LNCAP (cell line): ENCODE measurements at regions not wholly inside any gene's neighbourhood (a gene's known extent, or its start where the extent isn't known, plus 50 kb on each side); places are given as distances from the start of the nearest gene placed in this dataset.

ENCODE experiments used
- TF ChIP-seq, protein P1 (sequence below): fragments of 450-650 bp; IDR thresholded peaks from 2 replicates; pipeline ENCODE4 v1.5.1; 2017; ENCODE audit warnings: mild to moderate bottlenecking

DNA sequence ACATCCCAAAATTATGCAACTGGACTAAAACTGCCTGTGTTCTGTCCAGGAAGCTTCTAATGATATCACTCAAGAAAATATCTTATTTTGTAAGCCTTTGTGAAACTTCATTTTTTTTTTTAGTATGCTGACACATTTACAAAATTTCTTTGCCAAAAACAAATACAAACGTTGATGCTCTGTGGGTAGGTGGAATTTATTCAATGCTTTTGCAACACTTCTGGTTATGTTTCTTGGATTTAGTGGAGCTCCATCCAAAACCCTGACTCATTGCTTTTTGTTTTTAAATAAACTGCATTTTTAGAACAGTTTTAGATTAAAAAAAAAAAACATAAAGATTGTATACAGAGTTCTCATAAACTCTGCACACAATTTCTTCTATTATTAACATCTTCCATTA is 250.9 kb upstream of the MAOA start:
- TF ChIP-seq, protein P1, sequence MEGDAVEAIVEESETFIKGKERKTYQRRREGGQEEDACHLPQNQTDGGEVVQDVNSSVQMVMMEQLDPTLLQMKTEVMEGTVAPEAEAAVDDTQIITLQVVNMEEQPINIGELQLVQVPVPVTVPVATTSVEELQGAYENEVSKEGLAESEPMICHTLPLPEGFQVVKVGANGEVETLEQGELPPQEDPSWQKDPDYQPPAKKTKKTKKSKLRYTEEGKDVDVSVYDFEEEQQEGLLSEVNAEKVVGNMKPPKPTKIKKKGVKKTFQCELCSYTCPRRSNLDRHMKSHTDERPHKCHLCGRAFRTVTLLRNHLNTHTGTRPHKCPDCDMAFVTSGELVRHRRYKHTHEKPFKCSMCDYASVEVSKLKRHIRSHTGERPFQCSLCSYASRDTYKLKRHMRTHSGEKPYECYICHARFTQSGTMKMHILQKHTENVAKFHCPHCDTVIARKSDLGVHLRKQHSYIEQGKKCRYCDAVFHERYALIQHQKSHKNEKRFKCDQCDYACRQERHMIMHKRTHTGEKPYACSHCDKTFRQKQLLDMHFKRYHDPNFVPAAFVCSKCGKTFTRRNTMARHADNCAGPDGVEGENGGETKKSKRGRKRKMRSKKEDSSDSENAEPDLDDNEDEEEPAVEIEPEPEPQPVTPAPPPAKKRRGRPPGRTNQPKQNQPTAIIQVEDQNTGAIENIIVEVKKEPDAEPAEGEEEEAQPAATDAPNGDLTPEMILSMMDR, result no peak

DNA sequence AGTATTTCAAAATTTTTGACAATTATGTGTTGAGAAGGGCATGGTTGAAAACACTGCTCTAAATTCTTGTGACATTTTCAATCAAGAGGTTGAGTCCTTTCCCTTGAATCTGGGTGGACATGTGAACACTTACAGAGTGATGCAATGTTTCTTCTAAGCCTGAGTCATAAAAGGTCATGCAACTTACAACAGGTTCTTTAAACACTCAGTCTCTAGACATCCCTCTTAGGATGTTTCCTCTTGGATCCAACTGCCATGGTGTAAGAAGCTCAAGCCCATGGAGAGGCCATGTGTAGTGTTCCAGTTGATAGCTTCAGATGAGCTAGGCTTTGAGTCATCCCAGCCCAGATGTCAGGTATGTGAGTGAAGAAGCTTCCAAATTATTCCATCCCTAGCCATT is 232.2 kb upstream of the MAOA start:
- TF ChIP-seq, protein P1, result no peak

DNA sequence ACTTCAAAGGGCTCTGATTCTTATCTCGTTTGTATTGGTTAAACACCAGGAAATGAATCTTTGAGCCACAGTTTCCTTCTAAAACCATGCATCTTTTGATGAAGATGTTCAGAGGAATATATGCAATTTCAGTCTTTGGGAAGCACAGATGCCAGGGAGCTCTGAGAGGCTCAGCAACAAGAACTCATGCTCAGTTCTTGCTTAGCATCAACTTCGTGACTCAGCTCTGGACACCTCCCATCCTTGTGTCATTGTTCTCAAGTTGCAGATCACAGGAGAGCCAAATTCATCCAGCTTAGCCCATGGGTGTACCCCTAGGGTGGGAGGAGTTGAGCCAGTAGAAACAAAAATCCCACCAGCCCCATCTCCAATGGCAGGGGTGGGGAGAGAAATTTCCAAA is 219.6 kb upstream of the MAOA start:
- TF ChIP-seq, protein P1, result no peak

DNA sequence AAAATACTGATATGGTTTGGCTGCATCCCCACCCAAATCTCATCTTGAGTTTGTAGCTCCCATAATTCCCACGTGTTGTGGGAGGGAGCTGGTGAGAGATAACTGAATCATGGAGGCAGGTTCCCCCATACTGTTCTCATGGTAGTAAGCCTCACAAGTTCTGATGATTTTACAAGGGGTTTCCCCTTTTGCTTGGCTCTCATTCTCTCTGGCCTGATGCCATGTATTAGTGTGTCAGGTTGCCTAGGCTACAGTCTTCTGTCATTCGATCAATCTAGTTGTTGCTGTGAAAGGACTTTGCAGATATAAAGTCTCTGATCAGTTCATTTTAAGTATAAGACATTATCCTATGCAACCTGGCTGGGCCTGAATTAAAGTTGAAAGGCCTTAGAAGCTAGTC is 209.3 kb upstream of the MAOA start:
- TF ChIP-seq, protein P1, result no peak

DNA sequence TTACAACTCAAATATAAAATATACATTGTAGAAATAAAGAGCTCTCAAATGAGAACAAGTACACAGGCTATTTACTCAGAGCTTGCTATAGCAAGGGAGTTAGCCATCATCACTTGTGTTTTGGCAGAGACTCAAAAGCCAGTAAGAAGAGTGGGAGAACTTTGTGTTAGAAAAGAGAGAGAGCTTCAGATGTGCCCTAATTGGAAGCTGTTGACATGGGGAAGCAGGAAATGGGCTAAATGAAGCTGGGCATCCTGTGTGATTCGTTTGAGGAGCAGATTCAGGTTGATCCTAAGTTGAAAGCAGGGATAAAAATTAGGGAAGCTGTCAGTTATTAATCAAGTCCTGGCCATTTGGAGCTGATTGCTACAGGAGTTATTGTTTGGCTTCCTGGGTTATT is 207.4 kb upstream of the MAOA start:
- TF ChIP-seq, protein P1, result no peak

DNA sequence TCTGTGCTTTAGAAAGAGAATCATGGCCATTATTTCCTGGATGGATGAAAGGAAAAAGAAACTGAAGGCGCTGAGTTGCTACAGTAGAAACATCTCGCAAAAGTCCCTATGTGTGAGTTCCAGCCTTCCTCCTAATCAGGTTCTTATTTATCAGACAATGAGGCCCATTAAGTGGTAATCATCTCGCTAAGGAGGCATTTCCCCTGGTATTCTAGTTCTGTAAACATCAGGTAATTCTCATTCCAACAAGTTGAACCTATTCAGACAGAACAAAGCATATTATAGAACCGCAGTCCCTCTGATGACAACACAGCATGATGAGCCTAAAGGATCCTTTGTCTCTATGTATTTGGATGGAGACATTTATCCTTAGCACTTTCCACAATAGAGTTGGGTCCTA is 205.7 kb upstream of the MAOA start:
- TF ChIP-seq, protein P1, result no peak

DNA sequence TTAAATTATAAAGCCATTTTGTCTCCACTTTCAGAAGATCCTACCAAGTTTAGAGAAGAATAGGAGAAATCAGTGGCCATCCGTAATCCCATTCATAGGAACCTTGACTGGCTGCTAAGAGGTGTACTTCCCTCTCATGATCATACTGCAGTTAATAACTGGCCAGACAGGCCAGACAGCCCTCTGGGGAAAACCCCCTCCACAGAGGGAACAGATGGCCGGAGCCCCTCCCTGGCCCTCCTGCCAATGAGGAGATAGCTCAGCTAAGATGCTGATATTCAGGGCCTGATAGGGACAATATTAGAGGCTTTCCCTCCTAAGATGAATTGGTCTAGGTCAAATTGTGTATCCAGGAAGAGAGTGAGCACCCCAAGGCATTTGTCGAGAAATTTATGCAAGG is 200.0 kb upstream of the MAOA start:
- TF ChIP-seq, protein P1, result no peak

DNA sequence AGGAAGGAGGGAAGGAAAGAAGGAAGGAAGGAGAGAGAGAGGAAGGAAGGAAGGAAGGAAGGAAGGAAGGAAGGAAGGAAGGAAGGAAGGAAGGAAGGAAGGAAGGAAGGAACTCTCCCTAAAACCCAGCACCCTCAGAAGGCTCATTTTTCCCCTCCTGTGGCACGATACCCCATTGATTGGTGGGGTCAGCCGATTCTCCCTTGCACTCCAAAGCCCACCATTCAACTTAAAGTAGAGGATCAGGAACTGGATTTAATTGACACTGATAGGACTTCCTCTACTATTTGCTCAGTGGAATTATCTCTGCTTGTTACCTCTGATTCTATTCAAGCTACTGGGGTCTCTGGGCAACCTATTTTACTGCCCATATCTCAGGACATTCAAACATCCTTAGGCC is 199.2 kb upstream of the MAOA start:
- TF ChIP-seq, protein P1, result no peak
